ENCODE measurements at regions not wholly inside any gene's neighbourhood (a gene's known extent, or its start where the extent isn't known, plus 50 kb on each side); places are given as distances from the start of the nearest gene placed in this dataset.
"Not testable (repeated sequence)": the region's sequence is repeated elsewhere in the genome, so short reads cannot be mapped to it uniquely, and the experiment has no call there.

GRCh38 chr10:29820890-29821461 is 186.2 kb upstream of the SVIL start:
- peak; percentile 91 for DNase-seq

GRCh38 chr10:29816801-29817558 is 182.2 kb upstream of the SVIL start:
- DNase-seq = no peak

- no peak for DNase-seq
These were observed 180.8 kb upstream of the SVIL start for GRCh38 chr10:29815572-29815971.

- no peak for DNase-seq
These were observed 177.1 kb upstream of the SVIL start for GRCh38 chr10:29811751-29812427.

- no peak for DNase-seq
These were observed 176.0 kb upstream of the SVIL start for GRCh38 chr10:29810816-29811215.

- not testable (repeated sequence) for DNase-seq
These were observed 175.5 kb upstream of the SVIL start for GRCh38 chr10:29810231-29810630.

GRCh38 chr10:29809383-29809782 is 174.6 kb upstream of the SVIL start:
- DNase-seq = no peak

- DNase-seq = no peak
These were observed 172.5 kb upstream of the SVIL start for GRCh38 chr10:29807163-29807806.

GRCh38 chr10:29806350-29806788 is 171.6 kb upstream of the SVIL start:
- no peak for DNase-seq

GRCh38 chr10:29805134-29805723 is 170.5 kb upstream of the SVIL start:
- no peak for DNase-seq

- DNase-seq = peak; percentile 62
These were observed 169.5 kb upstream of the SVIL start for GRCh38 chr10:29804025-29804852.

- DNase-seq = no peak
These were observed 167.4 kb upstream of the SVIL start for GRCh38 chr10:29802171-29802570.

- DNase-seq = no peak
These were observed 164.3 kb upstream of the SVIL start for GRCh38 chr10:29798921-29799690.

- DNase-seq = no peak
These were observed 162.8 kb upstream of the SVIL start for GRCh38 chr10:29797616-29798015.

GRCh38 chr10:29795850-29796249 is 161.1 kb upstream of the SVIL start:
- DNase-seq = no peak

- no peak for DNase-seq
These were observed 160.2 kb upstream of the SVIL start for GRCh38 chr10:29794776-29795611.

- no peak for DNase-seq
These were observed 157.0 kb upstream of the SVIL start for GRCh38 chr10:29791773-29792172.

- no peak for DNase-seq
These were observed 155.4 kb upstream of the SVIL start for GRCh38 chr10:29790207-29790606.

- no peak for DNase-seq
These were observed 153.3 kb upstream of the SVIL start for GRCh38 chr10:29788113-29788512.

GRCh38 chr10:29785701-29786100 is 150.9 kb upstream of the SVIL start:
- DNase-seq = no peak

Data from left hindlimb (tissue), 1 donor.